Bone marrow (tissue), 2 donors: ENCODE measurements at regions not wholly inside any gene's neighbourhood (a gene's known extent, or its start where the extent isn't known, plus 50 kb on each side); places are given as distances from the start of the nearest gene placed in this dataset.
"Not testable (repeated sequence)": the region's sequence is repeated elsewhere in the genome, so short reads cannot be mapped to it uniquely, and the experiment has no call there.

Source experiments
- DNase-seq, 2 donors: peaks; one replicate each; lab custom pipeline; 2025; lab: John Stamatoyannopoulos, UW

- DNase-seq = no peak
These were observed 502.8 kb downstream of the REEP3 start for GRCh38 chr10:64023926-64024470.

- DNase-seq = no peak
These were observed 512.5 kb downstream of the REEP3 start for GRCh38 chr10:64033711-64034110.

GRCh38 chr10:64036321-64036930, 515.2 kb downstream of the REEP3 start:
- DNase-seq = no peak

- no peak for DNase-seq
These were observed 516.0 kb downstream of the REEP3 start for GRCh38 chr10:64037071-64037661.

GRCh38 chr10:64038107-64038506, 516.9 kb downstream of the REEP3 start:
- DNase-seq = no peak

GRCh38 chr10:64039198-64039597, 518.0 kb downstream of the REEP3 start:
- DNase-seq = no peak

- DNase-seq = no peak
These were observed 519.6 kb downstream of the REEP3 start for GRCh38 chr10:64040781-64041180.

GRCh38 chr10:64041185-64041988, 520.2 kb downstream of the REEP3 start:
- DNase-seq = peak; percentile 49 to 80

- DNase-seq = no peak
These were observed 520.8 kb downstream of the REEP3 start for GRCh38 chr10:64041989-64042490.

- DNase-seq = no peak
These were observed 522.9 kb downstream of the REEP3 start for GRCh38 chr10:64044098-64044497.

GRCh38 chr10:64044957-64045632, 523.9 kb downstream of the REEP3 start:
- not testable (repeated sequence) for DNase-seq

- DNase-seq = no peak
These were observed 533.2 kb downstream of the REEP3 start for GRCh38 chr10:64054392-64054791.

GRCh38 chr10:64059884-64060283, 538.7 kb downstream of the REEP3 start:
- DNase-seq = no peak

GRCh38 chr10:64060389-64060788, 539.2 kb downstream of the REEP3 start:
- no peak for DNase-seq

- DNase-seq = no peak
These were observed 541.6 kb downstream of the REEP3 start for GRCh38 chr10:64062793-64063192.

- DNase-seq = no peak
These were observed 545.9 kb downstream of the REEP3 start for GRCh38 chr10:64067009-64067606.

- no peak for DNase-seq
These were observed 546.7 kb downstream of the REEP3 start for GRCh38 chr10:64067859-64068258.

GRCh38 chr10:64070241-64070640, 549.0 kb downstream of the REEP3 start:
- no peak for DNase-seq

GRCh38 chr10:64071218-64071617, 550.0 kb downstream of the REEP3 start:
- DNase-seq = no peak

- DNase-seq = no peak
These were observed 554.4 kb downstream of the REEP3 start for GRCh38 chr10:64075604-64076003.

GRCh38 chr10:64076322-64076940, 555.2 kb downstream of the REEP3 start:
- DNase-seq = no peak
